ENCODE measurements at regions not wholly inside any gene's neighbourhood (a gene's known extent, or its start where the extent isn't known, plus 50 kb on each side); places are given as distances from the start of the nearest gene placed in this dataset.
A peak's percentile ranks its signal among the peaks of the same experiment; 100 is the strongest.
"Not testable (repeated sequence)": the region's sequence is repeated elsewhere in the genome, so short reads cannot be mapped to it uniquely, and the experiment has no call there.

- TF ChIP-seq ZFX (IDR thresholded peaks at IDR 0.05; ENCODE audit: borderline replicate concordance) (no peak), CTCF (IDR thresholded peaks at IDR 0.05) (no peak)
- H3K27ac ChIP-seq: peak overlapping the region; percentile 78
These were observed 53.9 kb upstream of the RCE1 start for GRCh38 chr11:66789097-66789890.

GRCh38 chr11:66787934-66788758, 55.1 kb upstream of the RCE1 start:
- H3K27ac ChIP-seq: peak overlapping the region; percentile 78
- TF ChIP-seq CTCF (IDR thresholded peaks at IDR 0.05) (no peak), ZFX (IDR thresholded peaks at IDR 0.05; ENCODE audit: borderline replicate concordance) (no peak)

GRCh38 chr11:66784575-66784974, 55.6 kb upstream of the SPTBN2 start:
- H3K27ac ChIP-seq: no peak overlapping the region
- TF ChIP-seq CTCF (IDR thresholded peaks at IDR 0.05): no peak
- TF ChIP-seq ZFX (IDR thresholded peaks at IDR 0.05; ENCODE audit: borderline replicate concordance): no peak

- H3K27ac ChIP-seq: no peak overlapping the region
These were observed 53.7 kb upstream of the SPTBN2 start for GRCh38 chr11:66782726-66783125.

GRCh38 chr11:66779651-66780050, 50.6 kb upstream of the SPTBN2 start:
- not testable (repeated sequence) for H3K27ac ChIP-seq

More at GRCh38 chr11:66782726-66783125, 53.7 kb upstream of the SPTBN2 start:
- TF ChIP-seq ZFX (IDR thresholded peaks at IDR 0.05; ENCODE audit: borderline replicate concordance) (no peak), CTCF (IDR thresholded peaks at IDR 0.05) (no peak)

All from 22Rv1 (cell line).